ENCODE measurements at regions not wholly inside any gene's neighbourhood (a gene's known extent, or its start where the extent isn't known, plus 50 kb on each side); places are given as distances from the start of the nearest gene placed in this dataset.

GRCh38 chr3:23094412-23094811 is 108.7 kb upstream of the UBE2E2 start:
- no peak overlapping the region for H2BK20ac ChIP-seq (ENCODE audit: low read length)
- H3K23me2 ChIP-seq (ENCODE audit: low read depth, low read length): no peaks in the 10 kb centered on the region
- no peak for TF ChIP-seq JUND (IDR thresholded peaks at IDR 0.05; ENCODE audit: low read length)
- TF ChIP-seq TAF7 (optimal IDR thresholded peaks at IDR 0.05; ENCODE audit: borderline replicate concordance, low read depth, low read length): no peak
- TF ChIP-seq CREB1 (IDR thresholded peaks at IDR 0.05): no peak
- TF ChIP-seq YY1 (IDR thresholded peaks at IDR 0.05; ENCODE audit: low read depth, low read length): no peak
- TF ChIP-seq BCL11A (IDR thresholded peaks at IDR 0.05; ENCODE audit: low read depth in 2 of 2, low read length in 2 of 2): no peak
- no peak for TF ChIP-seq JUN (IDR thresholded peaks at IDR 0.05; ENCODE audit: low read depth, low read length)
- TF ChIP-seq ZNF274 (IDR thresholded peaks at IDR 0.05; ENCODE audit: borderline replicate concordance, extremely low read depth, low read length): no peak
- TF ChIP-seq, protein P1, sequence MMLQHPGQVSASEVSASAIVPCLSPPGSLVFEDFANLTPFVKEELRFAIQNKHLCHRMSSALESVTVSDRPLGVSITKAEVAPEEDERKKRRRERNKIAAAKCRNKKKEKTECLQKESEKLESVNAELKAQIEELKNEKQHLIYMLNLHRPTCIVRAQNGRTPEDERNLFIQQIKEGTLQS (IDR thresholded peaks at IDR 0.05; ENCODE audit: insufficient read depth, low read depth, low read length): no peak
- TF ChIP-seq SP4 (IDR thresholded peaks at IDR 0.05; ENCODE audit: low read length): no peak
- no peak for TF ChIP-seq CBX8 (IDR thresholded peaks at IDR 0.05; ENCODE audit: borderline replicate concordance, low read depth, low read length)
- DNase-seq (ENCODE audit: low read depth in 1 of 2, low spot score in 2 of 2) (no peak), FAIRE-seq (no peak)
- H2BK120ac ChIP-seq (replicated peaks; ENCODE audit: low read depth, low read length): no peak overlapping the region
- H3K4me2 ChIP-seq (ENCODE audit: insufficient read depth in 1 of 2, low read depth in 2 of 2, low read length in 2 of 2): no peak overlapping the region
- H4K8ac ChIP-seq (ENCODE audit: extremely low read depth, insufficient read depth, low read length): no peak overlapping the region
- H2BK15ac ChIP-seq (ENCODE audit: low read length): no peak overlapping the region
- H3K56ac ChIP-seq (replicated peaks; ENCODE audit: insufficient read length, low read depth, low read length): no peak overlapping the region
- H3K27me3 ChIP-seq (replicated peaks in 1 of 4; ENCODE audit: control insufficient read depth in 3 of 4, extremely low read depth in 1 of 4, insufficient read depth in 3 of 4, low read length in 3 of 4): no peaks in the 10 kb centered on the region
- no peak overlapping the region for H3K4me3 ChIP-seq (ENCODE audit: extremely low read depth in 1 of 4, insufficient read depth in 2 of 4, low read depth in 3 of 4, low read length in 4 of 4)
- no peak overlapping the region for H3K14ac ChIP-seq (ENCODE audit: insufficient read length)
- no peaks in the 10 kb centered on the region for H3K79me2 ChIP-seq (ENCODE audit: control insufficient read depth in 1 of 2, insufficient read depth in 2 of 2, low read length in 2 of 2)
- ChIA-PET POLR2A (ENCODE audit: partially characterized antibody) (no interaction called here), CTCF (ENCODE audit: partially characterized antibody) (no interaction called here)
- no peak overlapping the region for H4K5ac ChIP-seq (ENCODE audit: insufficient read length, low read depth, low read length)
- no peak overlapping the region for H3K18ac ChIP-seq (ENCODE audit: extremely low read depth, low read length)
- H3K9ac ChIP-seq (replicated peaks in 1 of 4; ENCODE audit: extremely low read depth in 1 of 4, low read depth in 3 of 4, low read length in 3 of 4): no peak overlapping the region
- no peaks in the 10 kb centered on the region for H4K20me1 ChIP-seq (replicated peaks in 1 of 2; ENCODE audit: control insufficient read depth in 1 of 2, insufficient read depth in 2 of 2, low read length in 2 of 2)
- 86 to 100% methylated on average over 1 to 3 of the region's 5 CpGs for WGBS, 2 experiments (ENCODE audit: extremely low coverage in 1 of 2, insufficient coverage in 1 of 2, insufficient read length in 1 of 2, insufficient replicate concordance in 2 of 2, low coverage in 1 of 2, low lambda C conversion rate in 2 of 2, missing lambda C conversion rate in 1 of 2)
- H3K4me1 ChIP-seq (replicated peaks in 1 of 4; ENCODE audit: control insufficient read depth in 3 of 4, insufficient read depth in 4 of 4, low read length in 3 of 4): peaks cover 0 to 8% (median 2%) of the 10 kb centered on the region in 4 experiments; a peak in 3 of 7 replicates
- H3K79me1 ChIP-seq (ENCODE audit: low read depth, low read length): no peaks in the 10 kb centered on the region
- no peak overlapping the region for H2AFZ ChIP-seq (ENCODE audit: low read length)
- H3K4ac ChIP-seq (replicated peaks; ENCODE audit: insufficient read length, low read depth, low read length): no peak overlapping the region
- no peak overlapping the region for H2BK12ac ChIP-seq (ENCODE audit: low read depth, low read length)
- H3K27ac ChIP-seq (ENCODE audit: low read depth, low read length): no peak overlapping the region
- no peak overlapping the region for H2BK5ac ChIP-seq (ENCODE audit: low read depth, low read length)
- H3K9me3 ChIP-seq (ENCODE audit: insufficient read depth in 2 of 2, low read depth in 1 of 2, low read length in 1 of 2): peaks cover 0 to 9% of the 10 kb centered on the region in 2 experiments; a peak in 1 of 4 replicates
- H2AK5ac ChIP-seq (ENCODE audit: low read depth, low read length): no peak overlapping the region
- no peaks in the 10 kb centered on the region for H3K36me3 ChIP-seq (ENCODE audit: control insufficient read depth in 2 of 4, insufficient read depth in 4 of 4, low read length in 3 of 4)
- H4K91ac ChIP-seq (replicated peaks; ENCODE audit: insufficient read length, low read length): no peak overlapping the region
- no peak overlapping the region for H3K23ac ChIP-seq (ENCODE audit: insufficient read length)

Data from H1 (cell line).